HepG2 (cell line): ENCODE measurements at regions not wholly inside any gene's neighbourhood (a gene's known extent, or its start where the extent isn't known, plus 50 kb on each side); places are given as distances from the start of the nearest gene placed in this dataset.

Experiments used
- ATAC-seq: fragments of 200-7000 bp; cut with Tn5 transposase; 3 replicates; pipeline ENCODE4 v1.9.1; 2020; ENCODE audit warnings: mild to moderate bottlenecking, moderate library complexity
- BruUV-seq: library from RNA; stranded (reverse); fragments of 400-500 nt; replicated peaks from 2 replicates; lab custom pipeline; 2021; lab: Mats Ljungman, UMichigan
- CTCF ChIA-PET: fragments of 300-600 bp; formaldehyde crosslinking; extraction: SDS; loops from one replicate; lab custom pipeline; 2021; ENCODE audit warnings: low total read pairs, inconsistent platforms, low intra/inter-chr PET ratio; lab: Yijun Ruan, JAX
- POLR2A ChIA-PET: fragments of 350-600 bp; sonication (Branson Sonifier 250); formaldehyde crosslinking; loops from one replicate; lab custom pipeline; 2020; ENCODE audit warnings: antibody characterized with exemption, inconsistent platforms; lab: Yijun Ruan, JAX
- DNase-seq: peaks from one replicate; pipeline ENCODE4 v3.0.0-alpha.2; 2015; ENCODE audit warnings: low spot score
- FAIRE-seq: peaks from 3 replicates; lab custom pipeline; 2011; peaks lifted over from hg19 to GRCh38; lab: Jason Lieb, UNC
- H2AFZ ChIP-seq: one replicate; pipeline ENCODE4 v1.6.1; 2011; ENCODE audit warnings: low read length, inconsistent platforms
- H3K27ac ChIP-seq: fragments of 300-600 bp; 3 replicates; pipeline ENCODE4 v1.8.0; 2011; ENCODE audit warnings: mixed run types, mild to moderate bottlenecking, mixed read lengths, low read length, inconsistent platforms; ENCODE audit not compliant: insufficient read depth; ENCODE audit errors: extremely low read length
- H3K27me3 ChIP-seq, 2 experiments: fragments of 200-600 bp in 1 of 2; 2 replicates in 1 of 2; 3 replicates in 1 of 2; pipeline versions ENCODE4 v1.6.0 to v1.8.0; 2011; ENCODE audit warnings: low read length in 2 of 2, mild to moderate bottlenecking in 2 of 2, moderate library complexity in 2 of 2, inconsistent platforms in 1 of 2; ENCODE audit not compliant: insufficient read depth in 2 of 2, control insufficient read depth in 1 of 2
- H3K36me3 ChIP-seq, 2 experiments: fragments of 200-600 bp in 1 of 2; replicated peaks in 1 of 2; 2 replicates in 1 of 2; 3 replicates in 1 of 2; pipeline versions ENCODE4 v1.5.1 to v1.8.0; 2011; ENCODE audit warnings: low read length in 2 of 2, inconsistent platforms in 1 of 2; ENCODE audit not compliant: insufficient read depth in 2 of 2, control insufficient read depth in 1 of 2
- H3K4me1 ChIP-seq: 2 replicates; pipeline ENCODE4 v1.5.1; 2012; ENCODE audit warnings: low read length, inconsistent platforms; ENCODE audit not compliant: insufficient read depth
- H3K4me2 ChIP-seq: 2 replicates; pipeline ENCODE4 v1.6.0; 2011; ENCODE audit warnings: low read depth, low read length, inconsistent platforms
- H3K4me3 ChIP-seq, 3 experiments: fragments of 200-600 bp in 1 of 3; sonication (generic), shearing (Covaris generic) in 1 of 3; replicated peaks in 1 of 3; 2 replicates each; pipeline ENCODE4 v1.5.1; 2011 to 2016; ENCODE audit warnings: low read length in 3 of 3, inconsistent platforms in 2 of 3, low read depth in 2 of 3, mild to moderate bottlenecking in 2 of 3, control low read depth in 1 of 3, mixed read lengths in 1 of 3; ENCODE audit not compliant: insufficient read depth in 1 of 3
- H3K79me2 ChIP-seq: one replicate; pipeline ENCODE4 v1.6.1; 2011; ENCODE audit warnings: low read length, inconsistent platforms; ENCODE audit not compliant: insufficient read depth
- H3K9ac ChIP-seq: 2 replicates; pipeline ENCODE4 v1.6.0; 2011; ENCODE audit warnings: mild to moderate bottlenecking, low read depth, low read length, inconsistent platforms; ENCODE audit not compliant: insufficient read depth
- H3K9me3 ChIP-seq: 2 replicates; pipeline ENCODE4 v1.5.1; 2012; ENCODE audit warnings: mild to moderate bottlenecking, low read length
- H4K20me1 ChIP-seq: 2 replicates; pipeline ENCODE4 v1.6.0; 2011; ENCODE audit warnings: inconsistent platforms, mild to moderate bottlenecking, low read length, moderate library complexity; ENCODE audit not compliant: insufficient read depth
- ATRX ChIP-seq: sonication (generic); formaldehyde crosslinking; IDR thresholded peaks from 2 replicates; pipeline ENCODE4 v1.4.0; 2020; ENCODE audit warnings: missing genetic modification reagents, borderline replicate concordance
- CEBPB ChIP-seq: IDR thresholded peaks from 2 replicates; pipeline ENCODE4 v1.6.1; 2011; ENCODE audit warnings: low read depth, low read length, improper control_type of control experiment, borderline replicate concordance
- KAT7 ChIP-seq: IDR thresholded peaks from 2 replicates; pipeline ENCODE4 v1.6.1; 2018; ENCODE audit warnings: borderline replicate concordance, missing compliant biosample characterization
- MBNL3 ChIP-seq: fragments of 250-450 bp; sonication (Bioruptor Pico); conservative IDR thresholded peaks from 2 replicates; pipeline ENCODE4 v1.8.0; 2022; ENCODE audit warnings: mild to moderate bottlenecking, inconsistent platforms
- NFAT5 ChIP-seq: sonication (generic); formaldehyde crosslinking; IDR thresholded peaks from 2 replicates; pipeline ENCODE4 v1.4.0; 2020; ENCODE audit warnings: missing genetic modification reagents
- POGZ ChIP-seq: sonication (generic); formaldehyde crosslinking; IDR thresholded peaks from 2 replicates; pipeline ENCODE4 v1.4.0; 2020; ENCODE audit warnings: mild to moderate bottlenecking, missing genetic modification reagents
- SNAPC5 ChIP-seq: sonication (generic); formaldehyde crosslinking; IDR thresholded peaks from 2 replicates; pipeline ENCODE4 v1.8.1; 2023; ENCODE audit warnings: mild to moderate bottlenecking, missing genetic modification reagents, borderline replicate concordance
- TBX2 ChIP-seq: sonication (generic); formaldehyde crosslinking; IDR thresholded peaks from 2 replicates; pipeline ENCODE4 v1.5.0; 2020; ENCODE audit warnings: missing genetic modification reagents, mild to moderate bottlenecking, borderline replicate concordance
- TCF7L2 ChIP-seq: IDR thresholded peaks from 2 replicates; pipeline ENCODE4 v1.6.1; 2011; ENCODE audit warnings: mild to moderate bottlenecking, low read depth, low read length, moderate library complexity
- ZNF317 ChIP-seq: sonication (generic); formaldehyde crosslinking; IDR thresholded peaks from 2 replicates; pipeline ENCODE4 v1.5.0; 2020; ENCODE audit warnings: mild to moderate bottlenecking, missing genetic modification reagents
- ZNF331 ChIP-seq: sonication (generic); formaldehyde crosslinking; IDR thresholded peaks from 2 replicates; pipeline ENCODE4 v1.4.0; 2020; ENCODE audit warnings: missing genetic modification reagents
- ZNF549 ChIP-seq: sonication (generic); formaldehyde crosslinking; IDR thresholded peaks from 2 replicates; pipeline ENCODE4 v1.5.0; 2020; ENCODE audit warnings: missing genetic modification reagents
- ZNF740 ChIP-seq: sonication (generic); formaldehyde crosslinking; IDR thresholded peaks from 2 replicates; pipeline ENCODE4 v1.4.0; 2020; ENCODE audit warnings: missing genetic modification reagents
- WGBS: methylation state at CpG from one replicate; pipeline ENCODE4 v1.1.6; 2017; ENCODE audit warnings: low lambda C conversion rate; 5-methylcytosine and 5-hydroxymethylcytosine counted together
- in situ Hi-C: cut with HindIII; loops from 2 replicates; pipeline ENCODE4 v1.10.0; 2017; ENCODE audit warnings: low pct_unique_long_range_greater_than_20kb; ENCODE audit not compliant: extremely low pct_ligation_motif_present
- intact Hi-C: fragments of 100-400 bp; cut with micrococcal nuclease; formaldehyde crosslinking; loops from one replicate; pipeline ENCODE4 v1.10.0; 2022; ENCODE audit not compliant: unreplicated experiment

GRCh38 chr2:38149531-38149930 lies 73.6 kb upstream of the CYP1B1 start:
- Histone ChIP-seq H3K27ac (no peak overlapping the region), H3K9ac (no peak overlapping the region), H2AFZ (no peak overlapping the region), H3K4me3 (no peak overlapping the region), H3K36me3 (no peaks in the 10 kb centered on the region), H3K9me3 (no peaks in the 10 kb centered on the region), H3K4me1 (peaks cover 10% of the 10 kb centered on the region; the same call in 1 of the 2 replicates), H4K20me1 (no peaks in the 10 kb centered on the region), H3K79me2 (no peaks in the 10 kb centered on the region), H3K27me3 (peaks cover 0 to 1% of the 10 kb centered on the region in 2 experiments; a peak in 1 of 5 replicates), H3K4me2 (no peak overlapping the region)
- in situ Hi-C loops, result no loop called here
- ATAC-seq, result no peak
- ChIA-PET CTCF (no interaction called here), POLR2A (no interaction called here)
- BruUV-seq, result no TSS peak
- no peak for FAIRE-seq
- 2% methylated on average over 2 of the region's 2 CpGs for WGBS
- no peak for DNase-seq
- TF ChIP-seq SNAPC5 (CRISPR knock-in tag), result no peak
- no peak for TF ChIP-seq ZNF740
- 0 out of 2 replicates have a peak, but pooled peaks have one; percentile 13 for TF ChIP-seq CEBPB
- TF ChIP-seq KAT7 (CRISPR knock-in tag), result no peak
- intact Hi-C loops, result no loop called here

- Histone ChIP-seq H3K4me2 (0 out of 2 replicates have a peak overlapping the region, but pooled peaks have one; percentile 4), H3K9ac (no peak overlapping the region), H3K79me2 (no peaks in the 10 kb centered on the region), H4K20me1 (no peaks in the 10 kb centered on the region), H3K9me3 (no peaks in the 10 kb centered on the region), H3K4me1 (peaks cover 10% of the 10 kb centered on the region; the same call in 1 of the 2 replicates), H3K36me3 (no peaks in the 10 kb centered on the region), H2AFZ (no peak overlapping the region), H3K27ac (no peak overlapping the region), H3K27me3 (peaks cover 0 to under 1% of the 10 kb centered on the region in 2 experiments; a peak in 1 of 5 replicates), H3K4me3 (no peak overlapping the region)
- DNase-seq, result peak; percentile 81
- POLR2A ChIA-PET, result no interaction called here
- 0% methylated on average over 3 of the region's 5 CpGs for WGBS
- peak; percentile 79 for FAIRE-seq
- no TSS peak for BruUV-seq
- in situ Hi-C loops, result no loop called here
- peak; percentile 82 for ATAC-seq
- intact Hi-C loops, result no loop called here
- CTCF ChIA-PET, result no interaction called here
- no peak for TF ChIP-seq NFAT5 (CRISPR knock-in tag)
- TF ChIP-seq ZNF331 (CRISPR knock-in tag), result peak; percentile 72; the same call in 1 of the 2 replicates
- TF ChIP-seq MBNL3 (CRISPR knock-in tag), result no peak
- TF ChIP-seq ZNF549 (CRISPR knock-in tag), result no peak
- TF ChIP-seq TBX2 (CRISPR knock-in tag), result no peak
- TF ChIP-seq TCF7L2, result no peak
- TF ChIP-seq POGZ, result peak; percentile 51; the same call in 1 of the 2 replicates
- TF ChIP-seq ZNF317 (CRISPR knock-in tag), result no peak
- no peak for TF ChIP-seq ATRX
These were observed 72.5 kb upstream of the CYP1B1 start for GRCh38 chr2:38148501-38148900.
